DMS 273 (cell line): ENCODE measurements at regions not wholly inside any gene's neighbourhood (a gene's known extent, or its start where the extent isn't known, plus 50 kb on each side); places are given as distances from the start of the nearest gene placed in this dataset.
A peak's percentile ranks its signal among the peaks of the same experiment; 100 is the strongest.

ENCODE experiments used
- DNase-seq: peaks from one replicate; lab custom pipeline; 2025; ENCODE audit not compliant: unreplicated experiment; lab: John Stamatoyannopoulos, UW

- DNase-seq: no peak
These were observed 518.5 kb downstream of the PTPRU start for GRCh38 chr1:29754573-29755375.

- DNase-seq: peak; percentile 23
These were observed 517.6 kb downstream of the PTPRU start for GRCh38 chr1:29753771-29754572.

- no peak for DNase-seq
These were observed 516.9 kb downstream of the PTPRU start for GRCh38 chr1:29753244-29753643.

- no peak for DNase-seq
These were observed 515.8 kb downstream of the PTPRU start for GRCh38 chr1:29752141-29752540.

GRCh38 chr1:29749024-29749945, 513.0 kb downstream of the PTPRU start:
- no peak for DNase-seq

- DNase-seq: no peak
These were observed 510.9 kb downstream of the PTPRU start for GRCh38 chr1:29747196-29747595.

- no peak for DNase-seq
These were observed 509.8 kb downstream of the PTPRU start for GRCh38 chr1:29746076-29746665.

- DNase-seq: no peak
These were observed 508.6 kb downstream of the PTPRU start for GRCh38 chr1:29744684-29745490.

- no peak for DNase-seq
These were observed 507.6 kb downstream of the PTPRU start for GRCh38 chr1:29743931-29744330.

- no peak for DNase-seq
These were observed 506.9 kb downstream of the PTPRU start for GRCh38 chr1:29743264-29743663.

- DNase-seq: no peak
These were observed 502.9 kb downstream of the PTPRU start for GRCh38 chr1:29739176-29739575.

- peak; percentile 58 for DNase-seq
These were observed 500.4 kb downstream of the PTPRU start for GRCh38 chr1:29736582-29737188.

GRCh38 chr1:29732453-29732852, 496.1 kb downstream of the PTPRU start:
- DNase-seq: peak; percentile 7

- DNase-seq: peak; percentile 48
These were observed 494.3 kb downstream of the PTPRU start for GRCh38 chr1:29730623-29731022.

GRCh38 chr1:29729281-29729680, 493.0 kb downstream of the PTPRU start:
- no peak for DNase-seq

GRCh38 chr1:29728703-29729102, 492.4 kb downstream of the PTPRU start:
- DNase-seq: no peak

- no peak for DNase-seq
These were observed 488.9 kb downstream of the PTPRU start for GRCh38 chr1:29725262-29725661.

GRCh38 chr1:29722598-29722997, 486.3 kb downstream of the PTPRU start:
- DNase-seq: no peak

- no peak for DNase-seq
These were observed 482.9 kb downstream of the PTPRU start for GRCh38 chr1:29719253-29719652.

- DNase-seq: no peak
These were observed 482.5 kb downstream of the PTPRU start for GRCh38 chr1:29718791-29719190.
